GM19023 (cell line): ENCODE measurements at regions not wholly inside any gene's neighbourhood (a gene's known extent, or its start where the extent isn't known, plus 50 kb on each side); places are given as distances from the start of the nearest gene placed in this dataset.
"Not testable (repeated sequence)": the region's sequence is repeated elsewhere in the genome, so short reads cannot be mapped to it uniquely, and the experiment has no call there.

Source experiments
- ATAC-seq: cut with Tn5 transposase; IDR thresholded peaks from one replicate; pipeline ENCODE4 v1.9.1; 2021; ENCODE audit warnings: mild to moderate bottlenecking, moderate library complexity; ENCODE audit not compliant: unreplicated experiment

GRCh38 chr6:163709255-163709654, 294.7 kb downstream of the QKI start:
- ATAC-seq, result no peak

GRCh38 chr6:163708466-163708865, 293.9 kb downstream of the QKI start:
- peak; percentile 59 for ATAC-seq

DNA sequence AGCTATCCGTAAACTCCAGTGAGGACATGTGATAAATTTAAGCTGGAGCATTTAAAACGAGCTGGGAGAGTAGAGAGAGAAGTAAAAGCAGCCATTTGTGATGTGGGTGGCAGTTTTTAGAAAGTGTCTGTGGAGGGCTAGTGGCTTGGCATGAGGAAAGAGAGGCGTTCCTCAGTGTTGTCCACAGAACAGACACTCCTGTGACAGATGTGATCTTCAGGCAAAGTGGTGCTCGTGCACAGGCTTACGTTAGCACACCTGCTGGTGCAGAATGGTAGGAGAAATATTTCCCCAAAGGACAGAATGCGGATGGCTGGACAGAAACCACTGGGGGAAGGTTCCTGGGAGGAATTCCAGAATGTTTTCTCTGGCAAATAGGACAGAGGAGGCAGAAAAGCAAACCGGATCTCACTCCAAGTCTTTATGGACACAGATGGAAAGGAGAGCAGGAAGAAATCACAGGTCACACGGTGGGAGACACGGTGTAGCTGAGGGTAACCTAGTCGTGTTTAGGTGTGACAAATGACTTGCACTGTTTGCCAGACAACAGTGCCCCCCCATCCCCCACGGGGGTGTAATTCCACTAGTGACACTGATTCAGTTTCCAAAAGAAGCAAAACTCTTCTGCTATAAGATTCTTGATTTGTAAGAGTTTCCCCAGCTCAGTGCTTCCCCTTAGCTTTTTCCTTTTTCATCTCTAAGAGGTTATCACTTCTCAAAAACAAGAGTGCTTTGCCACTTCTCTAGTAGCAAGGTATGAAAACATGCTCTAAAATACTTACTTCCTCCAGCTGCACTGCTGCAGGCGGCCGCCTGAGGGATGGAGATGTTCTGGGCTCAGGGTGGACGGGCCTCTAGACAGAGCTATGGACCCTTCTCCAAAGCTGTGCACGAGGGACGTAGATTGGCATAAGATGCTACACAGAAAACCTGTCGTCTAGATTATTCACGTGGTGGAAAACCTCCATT, 293.2 kb downstream of the QKI start:
- peak; percentile 48 for ATAC-seq

DNA sequence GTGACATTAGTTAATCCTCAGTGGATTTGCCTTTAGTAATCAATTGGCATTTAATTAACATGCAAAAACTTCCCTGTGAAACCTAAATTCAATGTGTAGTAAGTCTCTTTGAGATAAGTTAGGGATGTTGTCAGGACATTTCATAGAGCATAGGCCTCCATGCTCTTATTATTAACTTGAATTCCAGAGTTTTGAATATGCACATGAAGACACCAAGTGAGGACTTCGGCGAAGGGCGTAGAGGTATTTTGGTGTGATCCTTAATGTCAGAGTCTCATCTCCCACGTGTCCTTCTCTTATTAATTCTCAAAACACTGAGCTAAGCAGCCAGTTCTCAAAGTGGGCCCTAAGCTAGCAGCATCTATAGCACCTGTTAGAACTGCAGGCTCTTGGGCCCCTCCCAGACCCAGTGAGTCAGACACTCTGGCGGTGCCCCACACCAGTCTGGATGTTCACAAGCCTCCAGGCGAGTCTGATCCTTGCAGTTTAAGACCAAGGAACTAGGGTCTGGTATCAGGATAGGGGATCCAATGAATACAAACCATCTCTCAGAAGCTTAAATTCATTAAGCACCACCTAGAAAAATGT, 292.1 kb downstream of the QKI start:
- no peak for ATAC-seq

GRCh38 chr6:163705923-163706322, 291.4 kb downstream of the QKI start:
- ATAC-seq, result peak; percentile 42

DNA sequence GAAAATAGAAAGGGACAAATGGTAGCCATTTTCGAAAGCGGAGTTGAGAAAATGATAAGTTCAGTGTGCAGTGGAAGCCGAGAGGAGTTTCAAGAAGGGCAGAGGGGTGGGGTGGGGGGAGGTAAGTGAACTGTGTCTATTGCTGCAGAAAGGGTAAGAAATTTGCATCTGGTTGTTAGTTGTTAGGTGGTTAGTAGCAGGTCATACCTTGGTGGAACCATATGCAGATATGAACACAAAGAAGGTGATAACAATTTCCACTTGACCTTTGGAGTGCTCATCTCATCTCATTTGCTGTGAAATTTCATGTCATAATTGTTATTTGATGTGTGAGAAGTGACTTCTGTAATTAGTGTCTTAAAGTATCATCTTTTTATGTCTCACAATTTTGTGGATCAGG, 288.2 kb downstream of the QKI start:
- peak; percentile 32 for ATAC-seq

DNA sequence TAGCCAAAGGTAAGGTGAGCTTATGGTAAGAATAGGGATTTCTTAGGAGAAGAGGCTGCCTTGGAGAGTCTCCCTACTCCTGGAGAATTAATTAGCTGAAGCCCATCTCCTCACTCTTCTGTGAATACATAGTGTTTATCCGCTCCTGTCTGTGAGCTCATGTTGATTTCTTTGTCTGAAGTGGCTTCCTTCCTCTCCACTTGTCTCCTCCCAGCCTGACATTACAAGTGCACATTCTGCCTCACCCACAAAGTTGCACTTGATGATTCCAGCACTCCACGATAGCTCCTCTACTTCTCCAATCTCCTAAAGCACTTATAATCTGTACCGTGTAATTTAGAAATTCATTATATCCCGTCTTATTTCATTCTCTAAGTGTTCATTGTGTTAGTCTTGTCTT, 287.2 kb downstream of the QKI start:
- ATAC-seq, result no peak

- no peak for ATAC-seq
Observed at GRCh38 chr6:163698086-163698485, 283.6 kb downstream of the QKI start.

DNA sequence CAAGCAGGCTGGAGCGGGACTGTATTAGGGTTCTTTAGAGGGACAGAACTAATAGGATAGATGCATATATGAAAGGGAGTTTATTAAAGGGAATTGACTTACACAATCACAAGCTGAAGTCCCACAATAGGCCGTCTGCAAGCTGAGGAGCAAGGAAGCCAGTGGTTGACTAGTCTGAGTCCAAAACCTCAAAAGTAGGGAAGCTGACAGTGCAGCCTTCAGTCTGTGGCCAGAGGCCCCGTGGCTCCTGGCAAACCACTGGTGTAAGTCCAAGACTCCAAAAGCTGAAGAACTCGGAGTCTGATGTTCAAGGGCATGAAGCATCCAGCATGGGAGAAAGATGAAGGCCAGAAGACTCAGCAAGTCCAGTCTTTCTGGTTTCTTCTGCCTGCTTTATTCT, 281.8 kb downstream of the QKI start:
- ATAC-seq, result not testable (repeated sequence)

- no peak for ATAC-seq
Observed at GRCh38 chr6:163695414-163695864, 280.9 kb downstream of the QKI start.

DNA sequence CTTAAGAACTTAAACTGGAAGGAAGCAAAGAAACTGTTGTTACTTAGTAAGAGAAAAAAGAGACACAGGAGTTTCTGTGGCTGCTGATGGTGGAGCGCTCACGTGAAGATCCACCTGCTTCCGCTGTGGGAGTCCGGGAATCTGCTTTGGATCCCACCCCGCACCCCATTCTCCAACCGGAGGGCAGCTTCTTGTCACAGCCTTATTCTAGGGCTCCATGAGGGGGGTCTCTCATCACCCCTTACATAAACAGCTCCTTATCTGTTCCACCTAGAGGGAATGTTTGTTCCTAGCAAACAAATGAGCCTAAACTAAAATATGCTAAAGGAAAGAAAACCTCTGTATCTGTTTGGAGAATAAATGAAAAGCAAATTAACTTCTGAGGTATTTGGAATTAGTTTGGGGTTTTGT, 280.5 kb downstream of the QKI start:
- ATAC-seq, result no peak

GRCh38 chr6:163694072-163694471, 279.6 kb downstream of the QKI start:
- no peak for ATAC-seq

DNA sequence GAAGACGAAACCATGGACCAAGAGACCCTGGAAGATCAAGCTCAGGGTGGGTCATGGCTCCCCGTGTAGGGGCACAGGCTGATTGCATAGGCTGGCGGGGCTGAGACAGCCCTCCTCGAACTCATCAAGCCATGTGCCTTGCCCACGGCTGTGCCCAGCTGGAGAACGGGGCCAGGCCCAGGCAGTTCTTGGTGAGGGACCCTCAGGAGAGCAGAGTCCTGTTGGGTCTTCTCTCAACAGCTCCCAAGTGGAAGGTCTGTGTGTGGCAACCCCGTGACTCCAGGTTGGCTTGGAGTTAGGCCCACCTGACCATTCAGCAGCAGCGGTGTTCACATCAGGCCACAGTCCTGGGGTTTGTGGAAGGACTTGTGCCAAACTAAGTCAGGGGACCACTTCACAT, 276.5 kb downstream of the QKI start:
- no peak for ATAC-seq

- no peak for ATAC-seq
Observed at GRCh38 chr6:163688739-163689362, 274.3 kb downstream of the QKI start.

GRCh38 chr6:163687075-163687474, 272.6 kb downstream of the QKI start:
- no peak for ATAC-seq

DNA sequence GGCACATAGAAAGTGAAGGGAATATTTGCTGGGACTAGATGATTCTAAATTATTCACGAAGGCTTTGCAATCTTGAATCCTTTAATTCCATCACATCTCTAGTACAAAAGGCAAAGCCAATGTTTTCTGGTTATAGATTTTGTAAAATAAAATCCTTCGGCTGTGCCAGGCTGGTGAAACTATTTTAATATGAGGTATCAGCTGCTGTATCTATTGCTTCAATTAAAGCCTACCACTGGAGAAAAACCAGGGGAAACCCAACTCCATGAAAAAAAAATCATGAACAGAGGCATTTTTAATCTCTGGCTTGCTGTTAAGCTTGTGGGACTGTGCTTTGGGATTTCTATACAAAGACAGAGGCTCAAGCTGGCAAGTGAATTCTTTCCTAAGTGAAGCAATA, 271.8 kb downstream of the QKI start:
- ATAC-seq, result no peak

DNA sequence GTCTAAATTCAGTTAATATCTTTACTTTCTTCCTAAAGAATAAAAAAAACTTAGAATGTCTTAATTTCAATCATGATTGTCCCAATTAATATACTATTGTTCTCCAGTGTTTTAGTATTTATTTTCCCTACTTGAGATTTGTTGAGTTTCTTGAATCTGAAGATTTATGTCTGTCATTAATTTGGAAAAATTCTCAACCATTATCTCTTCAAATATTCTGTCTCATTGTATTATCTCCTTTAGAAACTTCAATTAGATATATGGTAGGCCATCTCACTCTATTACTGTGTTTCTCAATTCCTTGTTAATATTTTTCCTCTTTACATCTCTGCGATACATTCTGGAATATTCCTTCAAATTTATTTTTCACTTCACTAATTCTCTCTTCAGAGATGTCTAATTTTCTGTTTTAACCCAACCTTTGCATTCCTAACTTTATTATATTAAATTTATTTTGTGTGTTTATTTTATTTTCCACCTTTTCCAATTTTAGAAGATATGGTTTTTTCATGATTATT, 268.6 kb downstream of the QKI start:
- no peak for ATAC-seq

DNA sequence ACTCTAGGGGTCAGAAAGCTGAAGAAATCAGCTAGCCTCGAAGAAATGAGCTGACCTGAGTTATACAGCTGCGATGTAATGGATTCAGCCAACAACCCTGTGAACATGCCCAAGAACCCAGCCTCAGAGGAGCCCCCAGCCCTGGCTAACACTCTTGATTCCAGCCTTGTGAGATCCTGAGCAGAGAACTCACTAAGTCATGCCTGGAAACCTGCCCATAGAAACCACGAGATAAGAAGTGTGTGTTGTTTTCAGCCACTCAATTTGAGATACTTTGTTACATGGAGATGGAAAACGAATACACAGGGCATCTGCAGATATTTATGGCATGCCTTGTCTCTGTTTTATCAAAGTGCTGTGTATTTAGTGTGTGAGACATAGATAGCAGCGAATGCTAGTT, 265.2 kb downstream of the QKI start:
- ATAC-seq, result no peak

DNA sequence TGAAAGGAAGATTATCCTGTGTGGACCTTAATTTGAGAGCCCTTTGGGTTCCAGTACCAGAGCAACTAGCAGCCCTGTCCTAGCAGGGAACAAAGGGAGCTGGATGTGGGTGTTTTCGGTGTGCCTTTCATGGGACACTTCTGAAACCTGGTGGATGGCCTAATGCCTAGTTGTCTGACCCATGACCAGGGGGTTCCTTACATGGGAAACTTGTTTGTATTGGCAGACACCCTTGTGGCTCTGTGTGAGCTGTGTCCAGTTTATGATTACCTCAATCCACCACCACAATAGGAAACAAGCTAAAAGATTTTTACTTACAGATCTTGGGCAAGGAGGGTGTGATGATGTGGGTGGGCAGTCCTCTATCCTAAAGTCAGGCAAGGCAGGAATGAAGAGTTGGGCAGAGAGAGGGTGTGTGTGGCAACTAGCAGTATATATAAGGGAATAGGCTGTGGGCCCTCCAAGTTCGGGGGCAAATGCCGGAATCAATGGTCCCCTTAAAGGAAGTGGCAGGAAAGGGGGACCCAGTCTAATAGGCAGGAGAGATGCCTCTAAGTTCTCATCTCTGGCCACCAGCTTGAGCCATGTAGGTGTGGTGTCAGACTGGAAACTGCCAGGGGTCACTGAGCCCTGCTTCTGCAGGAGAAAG, 264.6 kb downstream of the QKI start:
- ATAC-seq, result no peak

DNA sequence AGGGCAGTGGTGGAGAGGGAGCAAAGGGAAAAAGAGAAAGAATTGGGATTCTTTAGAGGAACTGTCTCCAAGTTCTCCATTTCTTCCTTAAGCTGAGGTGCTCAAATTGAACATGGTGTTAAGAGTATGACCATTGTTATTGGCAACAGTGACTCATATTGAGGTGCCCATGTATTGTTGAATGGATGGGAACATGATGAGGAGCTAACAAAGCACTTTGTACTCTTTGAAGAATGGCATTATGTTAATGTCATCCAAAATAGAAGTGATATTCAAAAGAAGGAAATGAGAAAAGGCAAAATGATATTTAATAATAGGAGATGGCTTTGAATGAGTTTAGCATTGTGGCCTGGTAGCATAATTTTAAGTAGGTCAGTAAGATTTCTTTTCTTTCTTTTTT, 261.1 kb downstream of the QKI start:
- no peak for ATAC-seq

- ATAC-seq, result no peak
Observed at GRCh38 chr6:163672710-163673109, 258.2 kb downstream of the QKI start.
